ENCODE measurements at regions not wholly inside any gene's neighbourhood (a gene's known extent, or its start where the extent isn't known, plus 50 kb on each side); places are given as distances from the start of the nearest gene placed in this dataset.

DNA sequence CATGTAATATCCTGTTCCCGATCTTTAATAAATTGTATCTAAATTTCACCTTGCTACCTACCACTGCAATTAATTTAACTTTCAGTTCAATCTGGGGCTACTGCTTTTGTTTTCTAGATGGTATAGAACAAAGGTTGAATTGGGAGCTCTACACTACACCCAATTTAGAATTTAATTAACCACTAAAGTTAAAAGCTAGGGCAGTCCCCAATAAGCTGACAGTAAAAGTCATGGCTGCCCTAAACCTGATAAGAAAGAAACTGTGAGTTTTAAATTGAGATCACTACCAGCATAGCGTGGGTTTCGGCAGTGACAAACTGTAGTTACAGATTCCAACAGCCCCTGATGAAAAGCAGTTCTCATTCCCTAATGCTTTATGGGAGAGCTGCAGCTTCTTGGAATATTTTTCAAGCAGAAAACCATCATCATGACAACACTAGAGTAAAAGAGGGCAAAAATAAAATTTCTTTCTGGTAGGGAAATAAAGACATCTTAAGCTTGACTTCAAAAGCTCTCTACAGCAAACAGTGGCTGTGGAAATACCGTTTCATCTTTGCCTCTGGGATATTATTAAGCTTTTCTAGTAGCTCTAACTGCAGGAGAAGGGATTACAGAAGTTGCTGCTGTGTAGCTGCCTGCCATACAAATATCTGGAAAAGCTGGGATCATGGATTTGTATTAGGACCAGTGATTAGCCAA is 1372.1 kb downstream of the EPHA7 start:
- no peak for DNase-seq (ENCODE audit: low spot score)

DNA sequence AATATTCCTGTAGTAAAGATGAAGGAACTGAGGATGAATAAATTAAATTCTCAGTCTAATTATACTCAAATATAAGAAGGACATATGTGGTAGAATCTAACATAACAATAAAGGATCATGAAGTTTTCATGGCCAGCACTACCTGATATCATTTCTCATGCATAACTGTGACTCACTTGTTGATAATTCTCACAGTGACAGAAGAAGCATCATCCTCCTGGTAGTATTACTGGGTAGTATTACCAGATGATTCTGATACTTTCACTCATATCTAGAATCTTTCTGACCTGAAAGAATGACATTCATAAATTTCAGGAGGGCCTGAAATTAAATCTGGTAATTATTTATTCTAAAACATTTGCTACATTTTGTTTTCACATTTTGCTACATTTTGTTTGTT is 1375.0 kb downstream of the EPHA7 start:
- no peak for DNase-seq (ENCODE audit: low spot score)

DNA sequence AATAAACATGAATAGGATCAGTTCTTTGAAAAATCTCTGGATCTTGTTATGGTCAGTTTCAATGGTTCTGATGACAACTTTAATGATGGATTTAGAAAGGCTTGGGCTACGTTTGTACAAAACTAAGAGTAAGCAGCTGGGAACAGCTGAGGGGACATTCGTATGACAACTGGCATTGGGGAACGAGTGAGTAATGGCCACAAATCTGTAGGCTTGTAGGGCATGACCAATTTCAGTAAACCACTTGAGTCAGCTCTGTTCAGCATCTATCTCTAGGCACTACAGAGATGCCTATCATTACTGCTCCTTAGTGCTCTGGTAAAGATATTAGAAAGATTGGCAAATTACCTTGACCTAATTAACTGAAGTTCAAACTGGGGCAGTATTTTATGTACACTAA is 1375.6 kb downstream of the EPHA7 start:
- no peak for DNase-seq (ENCODE audit: low spot score)

DNA sequence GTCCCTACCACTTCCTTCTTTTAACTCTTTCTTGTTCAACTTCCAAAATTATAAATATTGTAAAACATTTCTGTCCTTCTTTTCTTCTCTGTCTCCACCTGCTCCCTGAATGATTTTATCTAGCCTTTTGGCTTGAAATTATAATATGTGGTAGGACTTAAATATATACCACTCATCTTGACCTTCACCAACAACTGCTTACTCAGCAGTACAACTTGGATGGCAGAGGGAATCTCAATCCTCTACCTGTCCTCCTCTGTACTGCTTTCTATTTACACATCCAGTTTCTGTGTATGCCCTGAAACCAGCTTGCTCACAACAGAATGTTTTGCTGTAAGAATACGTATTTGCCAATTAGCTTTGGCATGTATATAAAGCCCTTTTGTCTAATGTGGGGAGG is 1392.5 kb downstream of the EPHA7 start:
- no peak for DNase-seq (ENCODE audit: low spot score)

DNA sequence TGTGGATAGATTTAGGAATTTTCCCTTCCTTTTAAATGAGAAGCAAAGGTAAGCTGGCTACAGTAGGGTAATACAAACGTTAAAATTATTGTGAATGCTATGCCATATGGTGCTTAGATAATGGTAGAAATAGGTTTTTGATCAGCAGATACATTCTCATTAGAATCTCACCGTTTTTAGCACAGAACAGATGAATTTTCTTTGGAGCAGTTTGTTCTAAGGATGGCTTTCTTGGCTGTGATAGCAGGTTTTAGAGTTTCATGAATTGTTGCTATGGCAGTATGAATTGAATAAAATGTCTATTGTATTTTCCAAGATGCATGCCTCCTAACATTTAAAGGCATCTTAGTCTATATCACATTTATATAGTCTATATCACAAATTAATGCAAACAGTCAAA is 1394.5 kb downstream of the EPHA7 start:
- DNase-seq (ENCODE audit: low spot score): no peak

DNA sequence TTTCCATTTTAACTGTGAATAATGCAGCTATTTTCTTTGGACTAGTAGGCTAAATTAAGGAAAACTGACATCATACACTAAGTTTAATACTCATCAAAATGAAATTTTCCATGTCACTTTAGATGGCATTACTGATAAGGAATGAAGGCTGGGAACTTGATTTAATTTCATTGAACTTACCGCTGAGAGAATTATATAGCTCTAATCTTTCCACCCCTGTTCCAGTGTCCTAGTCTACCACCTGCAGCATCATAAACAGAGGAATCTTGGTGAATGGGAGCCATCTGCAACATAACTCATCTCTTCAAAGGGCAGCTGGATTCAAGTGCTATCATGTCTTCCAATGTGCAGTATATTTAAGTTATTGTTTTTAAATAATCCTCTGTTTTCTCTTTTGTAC is 1395.2 kb downstream of the EPHA7 start:
- no peak for DNase-seq (ENCODE audit: low spot score)

DNA sequence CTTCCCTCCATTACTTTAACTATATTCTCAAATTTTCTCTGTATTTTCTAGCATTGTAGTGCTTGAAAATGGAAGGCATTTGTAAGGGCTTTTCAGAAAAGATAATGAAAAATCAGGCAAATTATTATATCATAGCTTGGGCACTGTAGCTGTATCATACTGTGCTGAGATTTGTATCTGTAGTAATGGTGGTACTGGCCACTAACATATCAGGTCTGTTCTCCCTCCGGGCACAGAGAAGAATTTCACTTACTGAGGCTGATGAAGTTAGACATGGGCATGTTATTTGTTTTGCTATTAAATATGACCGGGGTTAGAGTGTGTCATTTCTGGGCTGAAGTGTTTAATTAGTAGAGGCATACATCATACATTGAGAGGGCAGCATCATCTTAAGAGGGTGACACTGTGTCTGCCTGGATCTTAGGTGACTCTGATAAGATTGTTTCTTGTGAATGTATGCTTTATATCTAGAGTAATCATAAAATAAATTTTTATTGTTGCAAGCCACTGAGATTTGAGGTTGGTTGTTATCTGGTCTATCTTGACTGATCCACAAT is 1395.9 kb downstream of the EPHA7 start:
- DNase-seq (ENCODE audit: low spot score): no peak

DNA sequence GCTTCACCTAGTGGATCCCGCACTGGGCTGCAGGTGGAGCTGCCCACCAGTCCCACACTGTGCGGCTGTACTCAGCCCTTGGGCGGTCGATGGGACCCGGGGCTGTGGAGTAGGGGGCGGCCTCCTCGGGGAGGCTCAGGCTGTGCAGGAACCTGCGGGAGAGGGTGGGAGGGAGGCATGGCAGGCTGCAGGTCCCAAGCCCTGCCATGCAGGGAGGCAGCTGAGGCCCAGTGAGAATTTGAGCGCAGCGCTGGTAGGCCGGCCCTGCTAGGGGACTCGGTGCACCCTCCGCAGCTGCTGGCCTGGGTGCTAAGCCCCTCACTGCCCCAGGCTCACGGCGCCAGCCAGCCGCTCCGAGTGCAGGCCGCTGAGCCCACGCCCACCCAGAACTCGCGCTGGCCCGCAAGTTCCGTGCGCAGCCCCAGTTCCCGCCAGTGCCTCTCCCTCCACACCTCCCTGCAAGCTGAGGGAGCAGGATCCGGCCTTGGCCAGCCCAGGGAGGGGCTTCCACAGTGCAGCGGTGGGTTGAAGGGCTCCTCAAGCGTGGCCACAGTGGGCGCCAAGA is 1407.6 kb downstream of the EPHA7 start:
- DNase-seq (ENCODE audit: low spot score): no peak

DNA sequence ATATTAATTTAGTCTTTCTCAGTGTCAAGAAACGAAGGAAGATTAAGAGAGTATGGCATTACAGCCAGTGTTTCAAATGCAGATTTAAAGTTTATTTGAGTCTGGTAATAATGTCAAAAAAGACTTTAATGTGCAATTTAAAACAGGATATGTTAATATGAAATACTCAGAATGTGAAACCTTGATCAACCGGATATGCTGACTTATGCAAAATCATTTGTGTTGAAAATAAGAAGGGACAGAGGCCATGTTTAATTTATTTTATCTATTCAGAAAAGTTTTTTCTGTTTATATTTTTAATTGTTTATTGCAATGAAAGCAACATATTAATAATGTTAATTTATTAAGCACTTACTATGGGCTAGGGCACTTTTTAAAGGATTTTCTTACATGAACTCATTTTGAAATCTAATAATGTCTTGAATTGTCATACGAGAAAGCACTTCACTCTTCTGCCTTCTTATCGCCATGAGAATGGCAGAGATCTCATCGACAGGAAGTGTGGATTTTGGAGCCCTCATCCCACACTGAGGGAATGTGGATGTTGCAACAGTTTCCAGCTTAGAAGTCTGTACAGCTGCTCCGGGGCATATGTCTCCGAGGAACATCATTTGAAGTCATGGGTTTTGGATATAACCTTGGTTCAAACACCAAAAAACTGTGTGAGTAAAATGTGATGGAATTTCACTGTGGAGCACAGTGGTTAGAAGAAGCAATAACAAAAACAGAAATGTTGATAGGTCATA is 1410.4 kb downstream of the EPHA7 start:
- no peak for DNase-seq (ENCODE audit: low spot score)

DNA sequence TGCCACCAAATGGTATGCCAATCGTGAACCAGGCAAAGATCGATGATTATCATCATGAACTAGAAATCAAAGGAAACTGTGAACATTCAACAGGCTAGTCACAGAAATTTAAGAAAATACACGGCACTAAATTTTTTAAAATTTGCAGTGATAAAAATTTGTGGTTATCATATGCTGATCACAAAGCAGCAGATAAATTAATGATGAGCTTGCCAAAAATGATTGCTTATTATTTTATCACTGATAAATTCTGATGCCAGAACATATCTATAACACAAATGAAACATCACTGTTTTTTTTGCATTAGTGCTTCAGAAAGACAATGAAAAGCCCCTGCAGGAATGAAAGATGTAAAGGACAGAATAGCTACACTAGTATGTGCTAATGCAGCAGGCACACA is 1413.2 kb upstream of the MAP3K7 start:
- no peak for DNase-seq (ENCODE audit: low spot score)

DNA sequence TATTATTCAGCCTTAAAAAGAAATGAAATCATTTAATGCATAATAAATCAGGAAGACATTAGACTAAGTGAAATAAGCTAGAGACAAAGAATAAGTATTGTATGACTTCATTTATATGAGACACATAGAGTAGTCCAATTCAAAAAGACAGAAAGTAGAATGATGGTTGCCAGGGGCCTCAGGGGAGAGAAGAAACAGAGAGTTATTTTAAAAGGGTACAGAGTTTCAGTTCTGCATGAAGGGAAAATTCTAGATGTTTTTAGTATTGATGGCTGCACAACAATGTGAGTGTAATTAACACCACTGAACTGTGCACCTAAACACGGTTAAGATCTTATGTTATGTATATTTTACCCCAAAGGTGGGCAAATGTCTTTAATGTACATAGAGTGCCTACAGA is 1407.9 kb upstream of the MAP3K7 start:
- DNase-seq (ENCODE audit: low spot score): no peak

DNA sequence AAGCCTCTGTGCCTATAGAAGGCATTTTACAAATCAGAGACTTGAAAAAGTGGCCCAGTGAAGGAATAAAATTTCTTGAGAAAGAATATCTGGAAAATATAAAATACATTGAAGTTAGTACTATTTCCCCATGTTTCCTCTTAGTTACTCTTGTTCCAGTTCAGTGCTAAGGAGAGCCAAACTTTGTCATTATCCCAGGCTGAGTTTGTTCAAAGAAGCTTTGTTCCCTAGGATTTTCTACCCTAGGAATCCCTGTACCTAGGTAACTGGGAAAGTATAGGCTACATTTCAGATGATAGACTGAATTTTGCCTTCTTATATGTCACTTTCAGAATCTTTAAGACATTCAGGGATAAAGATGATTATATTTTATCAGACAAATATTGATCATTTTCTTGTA is 1395.7 kb upstream of the MAP3K7 start:
- DNase-seq (ENCODE audit: low spot score): no peak

DNA sequence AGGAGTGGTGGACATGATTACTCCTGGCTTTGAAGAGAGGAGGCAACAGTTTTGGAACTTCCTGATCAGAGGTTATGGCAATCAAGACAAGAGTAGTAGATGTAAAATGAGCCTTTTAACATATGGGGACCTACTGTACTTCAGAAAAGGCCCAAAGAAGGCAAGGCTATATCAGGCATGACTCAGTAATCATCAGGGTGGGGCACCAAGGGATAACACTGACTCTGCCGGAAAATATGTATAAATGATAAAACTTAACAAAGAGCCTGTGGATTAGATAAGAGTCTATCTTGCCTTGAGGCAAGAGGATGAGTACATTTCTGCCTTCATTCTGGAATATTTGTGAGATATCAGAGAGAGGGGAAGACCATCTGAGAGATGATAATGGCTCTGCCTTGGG is 1389.9 kb upstream of the MAP3K7 start:
- no peak for DNase-seq (ENCODE audit: low spot score)

DNA sequence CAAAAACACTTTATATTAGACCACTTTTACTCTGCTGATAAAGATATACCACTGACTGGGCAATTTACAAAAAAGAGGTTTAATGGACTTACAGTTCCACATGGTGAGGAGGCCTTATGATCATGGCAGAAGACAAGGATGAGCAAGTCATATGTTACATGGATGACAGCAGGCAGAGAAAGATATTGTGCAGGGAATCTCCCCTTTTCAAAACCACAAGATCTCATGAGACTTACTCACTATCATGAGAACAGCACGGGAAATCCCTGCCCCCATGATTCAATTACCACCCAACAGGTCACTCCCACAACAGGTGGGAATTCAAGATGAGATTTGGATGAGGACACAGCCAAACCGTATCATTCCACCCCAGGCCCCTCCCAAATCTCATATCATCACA is 1383.8 kb upstream of the MAP3K7 start:
- no peak for DNase-seq (ENCODE audit: low spot score)

DNA sequence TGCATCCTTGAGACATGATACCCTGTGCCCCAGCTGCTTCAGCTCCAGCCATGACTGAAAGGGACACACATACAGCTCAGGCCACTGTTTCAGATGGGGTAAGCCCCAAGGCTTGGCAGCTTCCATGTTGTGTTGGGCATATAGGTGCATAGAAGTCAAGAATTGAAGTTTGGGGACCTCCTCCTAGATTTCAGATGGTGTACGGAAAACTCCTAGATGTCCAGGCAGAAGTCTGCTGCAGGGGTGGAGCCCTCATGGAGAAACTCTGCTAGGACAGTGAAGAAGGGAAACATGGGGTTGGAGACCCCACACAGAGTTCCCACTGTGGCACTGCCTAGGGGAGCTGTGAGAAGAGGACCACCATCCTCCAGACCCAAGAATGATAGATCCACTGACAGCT is 1379.0 kb upstream of the MAP3K7 start:
- no peak for DNase-seq (ENCODE audit: low spot score)

DNA sequence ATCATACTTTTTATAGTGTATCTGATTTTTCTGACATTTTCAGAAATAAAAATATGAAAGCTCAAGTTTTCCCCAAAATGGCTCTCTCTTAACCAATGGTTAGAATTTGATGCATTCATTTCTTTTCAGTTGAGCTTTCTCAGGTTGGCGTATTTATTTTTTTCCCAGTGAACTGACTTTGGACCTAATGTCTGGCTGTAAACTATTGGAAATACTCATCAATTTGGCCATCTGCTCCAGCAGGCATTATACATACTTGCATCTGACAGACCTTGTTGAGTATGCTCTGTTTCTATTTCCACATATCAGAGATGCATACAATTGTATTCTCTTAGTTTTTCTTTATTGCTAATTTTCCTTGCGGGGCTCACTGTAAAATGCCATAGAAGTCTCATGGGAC is 1374.8 kb upstream of the MAP3K7 start:
- DNase-seq (ENCODE audit: low spot score): no peak

DNA sequence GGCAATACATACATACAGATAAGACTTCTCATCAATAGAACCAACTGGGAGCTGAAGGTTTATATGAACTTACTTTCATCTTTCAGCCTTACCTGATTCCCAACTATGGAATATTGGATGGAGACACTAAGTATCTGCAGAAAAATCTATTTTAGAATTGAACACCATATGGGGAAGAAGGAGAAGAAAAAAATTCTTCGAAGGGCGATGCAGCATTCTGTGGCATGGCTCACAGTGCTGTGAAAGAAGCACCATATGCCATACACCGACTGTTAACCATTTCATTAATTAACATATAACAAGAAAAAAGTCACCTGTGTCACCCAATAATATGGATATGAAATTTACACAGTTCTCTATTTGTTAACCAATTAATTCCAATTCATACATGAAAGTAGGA is 1374.4 kb upstream of the MAP3K7 start:
- DNase-seq (ENCODE audit: low spot score): no peak

DNA sequence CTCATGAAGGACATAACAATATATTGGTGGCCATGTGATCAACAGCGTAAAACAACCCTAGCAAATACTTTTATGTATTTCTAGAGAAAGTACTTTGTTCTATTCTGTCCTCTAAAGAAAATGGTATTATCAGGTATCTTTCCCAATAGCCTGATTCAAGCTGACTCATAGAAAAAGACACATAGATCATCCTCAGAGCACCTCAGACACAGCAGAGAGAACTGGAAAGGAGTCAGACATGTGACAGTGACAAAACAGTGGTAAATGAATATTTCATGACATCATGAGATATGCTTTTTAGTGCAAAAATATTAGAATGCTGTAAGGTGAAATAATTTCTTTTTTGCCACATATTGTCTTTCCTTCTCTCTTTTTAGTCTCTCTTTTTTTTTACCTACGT is 1355.0 kb upstream of the MAP3K7 start:
- no peak for DNase-seq (ENCODE audit: low spot score)

DNA sequence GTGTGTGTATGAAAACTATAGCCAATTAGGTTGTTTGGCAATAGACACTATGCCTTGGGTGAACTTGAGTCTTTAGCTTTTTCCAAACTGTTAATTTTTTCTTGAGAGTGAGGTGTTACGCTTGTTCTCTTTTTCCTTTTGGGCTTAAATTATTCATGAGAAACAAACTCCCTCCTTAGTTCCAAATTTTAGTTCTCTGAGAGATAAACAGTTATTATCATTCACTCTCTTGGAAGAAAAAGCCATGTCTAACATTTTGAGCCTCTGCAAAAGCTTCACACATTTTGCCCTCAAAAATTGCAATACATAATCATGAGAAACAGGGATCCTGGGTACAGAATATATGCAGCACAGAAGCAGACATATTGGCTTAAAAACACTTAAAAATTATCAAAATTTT is 1353.9 kb upstream of the MAP3K7 start:
- DNase-seq (ENCODE audit: low spot score): no peak

DNA sequence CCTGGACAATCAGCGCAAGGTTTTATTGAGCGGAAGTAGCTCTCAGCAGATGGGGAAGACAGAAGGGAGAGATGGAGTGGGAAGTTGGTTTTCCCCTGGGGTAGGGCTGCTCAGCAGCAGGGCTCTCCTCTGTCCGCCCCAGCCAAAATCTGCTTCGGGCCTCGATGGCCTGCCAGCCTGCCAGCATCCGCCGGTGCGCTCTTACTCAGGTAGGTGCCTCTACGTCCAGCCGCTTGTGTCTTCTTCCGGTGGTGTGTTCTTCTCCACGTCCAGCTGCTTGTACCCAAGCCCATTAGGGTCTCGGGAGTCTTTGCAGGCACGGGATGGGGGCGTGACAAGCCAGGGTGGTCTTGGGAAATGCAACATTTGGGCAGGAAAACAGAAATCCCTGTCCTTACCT is 1340.0 kb upstream of the MAP3K7 start:
- no peak for DNase-seq (ENCODE audit: low spot score)

DNA sequence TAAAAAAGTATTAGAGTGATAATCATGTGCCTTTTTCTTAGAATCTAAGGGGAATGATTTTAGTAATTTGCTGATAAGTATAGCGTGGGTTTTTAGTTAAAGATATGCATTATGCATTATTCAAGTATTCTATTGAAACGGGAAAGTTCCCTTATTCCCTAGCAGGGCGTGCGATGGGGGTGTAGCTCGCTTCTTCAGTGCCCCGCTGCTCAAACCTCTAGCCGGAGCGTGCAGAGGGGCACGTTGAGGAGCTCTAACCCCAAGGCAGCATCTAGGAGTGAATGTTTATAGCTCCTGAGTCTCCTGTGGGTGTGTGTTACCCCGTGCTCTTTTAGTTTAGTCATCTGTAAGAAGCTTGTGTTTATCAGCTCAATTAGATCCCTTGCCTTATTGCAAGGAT is 1339.5 kb upstream of the MAP3K7 start:
- DNase-seq (ENCODE audit: low spot score): no peak

DNA sequence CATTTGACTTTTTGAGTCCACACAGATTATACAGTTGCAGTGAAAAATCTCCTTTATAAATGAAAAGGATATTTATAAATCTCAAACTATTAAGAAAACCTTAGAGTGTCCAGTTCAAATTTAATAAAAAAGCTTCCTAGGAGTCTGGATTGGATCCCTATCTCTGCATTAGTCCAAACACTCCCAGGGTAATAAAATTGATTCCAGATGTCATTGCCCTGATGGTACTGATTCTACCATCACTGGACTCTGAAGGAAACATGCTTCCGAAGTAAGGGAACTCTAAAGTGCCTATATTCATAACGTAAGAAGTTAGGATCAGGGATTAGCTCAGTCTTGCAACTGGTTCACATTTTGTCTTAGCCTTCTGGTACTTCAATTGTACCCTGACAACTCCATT is 1325.1 kb upstream of the MAP3K7 start:
- DNase-seq (ENCODE audit: low spot score): no peak

DNA sequence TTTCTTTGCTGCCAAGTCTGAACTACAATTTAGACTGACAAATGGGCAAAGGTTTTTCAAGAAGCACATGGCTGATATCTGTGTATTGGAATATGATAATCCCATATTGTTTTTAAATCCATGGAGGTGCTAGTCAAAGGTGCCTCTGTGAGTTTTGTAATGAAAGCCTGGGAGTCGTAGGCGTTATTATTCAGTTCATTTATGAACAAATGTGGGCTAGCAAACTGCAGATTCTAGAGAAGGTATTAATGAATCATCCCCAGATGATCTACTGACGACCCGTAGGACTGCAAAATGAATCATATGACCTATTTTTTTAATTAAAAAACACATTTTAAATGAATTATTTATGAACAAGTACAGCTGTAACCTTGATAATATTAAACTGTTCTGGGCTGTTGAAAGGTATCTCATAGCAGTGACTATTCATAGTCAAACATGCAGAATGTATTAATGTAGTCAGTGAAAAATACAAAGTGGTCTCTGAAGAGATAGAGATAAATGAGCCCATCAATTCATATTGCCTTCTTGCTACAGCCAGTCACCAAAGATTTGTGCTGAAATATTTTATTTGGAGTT is 1317.8 kb upstream of the MAP3K7 start:
- no peak for DNase-seq (ENCODE audit: low spot score)
